Embryonic facial prominence (tissue), 1 donor: ENCODE measurements at regions not wholly inside any gene's neighbourhood (a gene's known extent, or its start where the extent isn't known, plus 50 kb on each side); places are given as distances from the start of the nearest gene placed in this dataset.

ENCODE experiments used
- DNase-seq: peaks from one replicate; pipeline ENCODE4 v3.0.0-alpha.2; 2016; ENCODE audit errors: extremely low spot score

GRCh38 chr6:125658136-125658535 is 91.3 kb upstream of the HEY2 start:
- DNase-seq: no peak

- DNase-seq: no peak
Measured at GRCh38 chr6:125658759-125659431, 90.5 kb upstream of the HEY2 start.

GRCh38 chr6:125659887-125660286 is 89.5 kb upstream of the HEY2 start:
- DNase-seq: no peak

- DNase-seq: no peak
Measured at GRCh38 chr6:125662296-125662695, 87.1 kb upstream of the HEY2 start.

- no peak for DNase-seq
Measured at GRCh38 chr6:125665295-125665814, 84.1 kb upstream of the HEY2 start.

GRCh38 chr6:125667326-125667725 is 82.1 kb upstream of the HEY2 start:
- DNase-seq: no peak

- DNase-seq: no peak
Measured at GRCh38 chr6:125668071-125668470, 81.4 kb upstream of the HEY2 start.

- DNase-seq: peak; percentile 49
Measured at GRCh38 chr6:125670568-125670967, 78.9 kb upstream of the HEY2 start.

GRCh38 chr6:125671323-125671722 is 78.1 kb upstream of the HEY2 start:
- DNase-seq: no peak

- DNase-seq: no peak
Measured at GRCh38 chr6:125674230-125674629, 75.2 kb upstream of the HEY2 start.

- DNase-seq: no peak
Measured at GRCh38 chr6:125678601-125679000, 70.8 kb upstream of the HEY2 start.

- no peak for DNase-seq
Measured at GRCh38 chr6:125679128-125679527, 70.3 kb upstream of the HEY2 start.

- DNase-seq: no peak
Measured at GRCh38 chr6:125679651-125680050, 69.8 kb upstream of the HEY2 start.

- no peak for DNase-seq
Measured at GRCh38 chr6:125682939-125683338, 66.5 kb upstream of the HEY2 start.

- no peak for DNase-seq
Measured at GRCh38 chr6:125688138-125688537, 61.3 kb upstream of the HEY2 start.

GRCh38 chr6:125693480-125693879 is 56.0 kb upstream of the HEY2 start:
- no peak for DNase-seq

GRCh38 chr6:125699591-125699990 is 49.8 kb upstream of the HEY2 start:
- no peak for DNase-seq
